K562 (cell line): ENCODE measurements at regions not wholly inside any gene's neighbourhood (a gene's known extent, or its start where the extent isn't known, plus 50 kb on each side); places are given as distances from the start of the nearest gene placed in this dataset.

Source experiments
- ATAC-seq: fragments of 200-7000 bp; cut with Tn5 transposase; 3 replicates; pipeline ENCODE4 v1.9.1; 2020; ENCODE audit warnings: moderate library complexity
- BruUV-seq: library from RNA; stranded (reverse); fragments of 400-500 nt; replicated peaks from 2 replicates; lab custom pipeline; 2021; lab: Mats Ljungman, UMichigan
- CTCF ChIA-PET: fragments of 300-600 bp; formaldehyde crosslinking; extraction: SDS; loops from one replicate; lab custom pipeline; 2021; ENCODE audit warnings: low intra/inter-chr PET ratio; lab: Yijun Ruan, JAX
- POLR2A ChIA-PET: fragments of 300-600, 350-650 bp; sonication (Branson Sonifier 250); formaldehyde crosslinking; extraction: SDS; loops from one replicate; lab custom pipeline; 2021; ENCODE audit warnings: antibody characterized with exemption, inconsistent platforms; lab: Yijun Ruan, JAX
- DNase-seq, 4 experiments: peaks; one replicate each; pipeline versions ENCODE4 v3.0.0 to v3.0.0-alpha.2; 2011 to 2018; ENCODE audit warnings: low spot score in 3 of 4, mixed read lengths in 3 of 4; ENCODE audit errors: extremely low read depth in 1 of 4
- FAIRE-seq: peaks from 2 replicates; lab custom pipeline; 2011; peaks lifted over from hg19 to GRCh38; lab: Jason Lieb, UNC
- H2AFZ ChIP-seq: 2 replicates; pipeline ENCODE4 v1.6.0; 2011; ENCODE audit warnings: low read depth, low read length, control low read depth, inconsistent platforms
- H3K27ac ChIP-seq: fragments of 200-600 bp; 3 replicates; pipeline ENCODE4 v1.8.0; 2011; ENCODE audit warnings: low read depth, mild to moderate bottlenecking, control low read depth, inconsistent platforms, low read length, moderate library complexity, mixed read lengths; ENCODE audit errors: extremely low read depth
- H3K27me3 ChIP-seq, 2 experiments: fragments of 300-600 bp in 1 of 2; 2 replicates in 1 of 2; 3 replicates in 1 of 2; pipeline versions ENCODE4 v1.6.0 to v1.8.0; 2011; ENCODE audit warnings: inconsistent platforms in 2 of 2, low read length in 2 of 2, mild to moderate bottlenecking in 1 of 2, mixed read lengths in 1 of 2, moderate library complexity in 1 of 2; ENCODE audit not compliant: control insufficient read depth in 2 of 2, insufficient read depth in 2 of 2
- H3K36me3 ChIP-seq: fragments of 300-600 bp; 3 replicates; pipeline ENCODE4 v1.8.0; 2011; ENCODE audit warnings: mild to moderate bottlenecking, low read length, inconsistent platforms; ENCODE audit not compliant: control insufficient read depth, insufficient read depth
- H3K4me1 ChIP-seq, 2 experiments: fragments of 200-600 bp in 1 of 2; replicated peaks in 1 of 2; 2 replicates in 1 of 2; 3 replicates in 1 of 2; pipeline versions ENCODE4 v1.5.1 to v1.8.0; 2011; ENCODE audit warnings: inconsistent platforms in 2 of 2, low read length in 2 of 2, mild to moderate bottlenecking in 1 of 2, mixed read lengths in 1 of 2, moderate library complexity in 1 of 2; ENCODE audit not compliant: control insufficient read depth in 2 of 2, insufficient read depth in 2 of 2
- H3K4me2 ChIP-seq: 2 replicates; pipeline ENCODE4 v1.6.1; 2011; ENCODE audit warnings: low read length, control low read depth, inconsistent platforms, mixed read lengths; ENCODE audit not compliant: insufficient read depth
- H3K4me3 ChIP-seq: fragments of 200-600 bp; sonication (generic), shearing (Covaris generic); 2 replicates; pipeline ENCODE4 v1.5.1; 2016; ENCODE audit warnings: control low read depth, inconsistent platforms
- H3K79me2 ChIP-seq: fragments of 200-600 bp; 3 replicates; pipeline ENCODE4 v1.8.0; 2011; ENCODE audit warnings: low read length, inconsistent platforms; ENCODE audit not compliant: control insufficient read depth, insufficient read depth
- H3K9ac ChIP-seq, 2 experiments: 2 replicates each; pipeline versions ENCODE4 v1.6.0 to v1.6.1; 2011; ENCODE audit warnings: low read depth in 2 of 2, low read length in 2 of 2, control low read depth in 1 of 2, inconsistent platforms in 1 of 2, mild to moderate bottlenecking in 1 of 2, mixed read lengths in 1 of 2; ENCODE audit not compliant: insufficient read depth in 1 of 2
- H3K9me1 ChIP-seq: one replicate; pipeline ENCODE4 v1.6.0; 2011; ENCODE audit warnings: inconsistent platforms, mild to moderate bottlenecking, low read length, moderate library complexity; ENCODE audit not compliant: control insufficient read depth, insufficient read depth
- H3K9me3 ChIP-seq: replicated peaks from 2 replicates; pipeline ENCODE4 v1.5.1; 2011; ENCODE audit warnings: low read depth, low read length, inconsistent platforms; ENCODE audit not compliant: control insufficient read depth, insufficient read depth
- H4K20me1 ChIP-seq: replicated peaks from 2 replicates; pipeline ENCODE4 v1.6.1; 2011; ENCODE audit warnings: low read length, inconsistent platforms, mixed read lengths; ENCODE audit not compliant: control insufficient read depth, insufficient read depth
- CREB5 ChIP-seq: fragments of 250-450 bp; sonication (Bioruptor Pico); IDR thresholded peaks from 2 replicates; pipeline ENCODE4 v1.5.0; 2020; ENCODE audit warnings: mild to moderate bottlenecking
- FOXA3 ChIP-seq, 2 experiments: fragments of 450-650 bp in 1 of 2; sonication (generic) in 1 of 2; formaldehyde crosslinking; IDR thresholded peaks in 1 of 2; conservative IDR thresholded peaks in 1 of 2; 2 replicates each; pipeline versions ENCODE4 v1.4.0 to v1.8.0; 2020 to 2022; ENCODE audit warnings: mild to moderate bottlenecking in 2 of 2, missing genetic modification reagents in 1 of 2
- MAFF ChIP-seq: IDR thresholded peaks from 2 replicates; pipeline ENCODE4 v1.6.1; 2012; ENCODE audit warnings: low read length, improper control_type of control experiment
- MBD1 ChIP-seq: fragments of 250-450 bp; sonication (Bioruptor Pico); IDR thresholded peaks from 2 replicates; pipeline ENCODE4 v1.8.0; 2022; ENCODE audit warnings: inconsistent platforms
- MEF2A ChIP-seq: IDR thresholded peaks from 2 replicates; pipeline ENCODE4 v1.6.1; 2011; ENCODE audit warnings: low read depth, mild to moderate bottlenecking, low read length, moderate library complexity; ENCODE audit not compliant: control insufficient read depth
- NCOA1 ChIP-seq: fragments of 450-650 bp; IDR thresholded peaks from 2 replicates; pipeline ENCODE4 v1.6.1; 2016; ENCODE audit warnings: low read depth
- POLR2B ChIP-seq: fragments of 450-650 bp; IDR thresholded peaks from 2 replicates; pipeline ENCODE4 v1.6.1; 2018; ENCODE audit warnings: low read depth; ENCODE audit not compliant: partially characterized antibody
- RBM34 ChIP-seq: fragments of 200-400 bp; formaldehyde crosslinking; IDR thresholded peaks from 2 replicates; pipeline ENCODE4 v1.6.1; 2018; ENCODE audit warnings: low read length, borderline replicate concordance; ENCODE audit not compliant: insufficient read depth
- ZBTB43 ChIP-seq: sonication (generic); formaldehyde crosslinking; IDR thresholded peaks from 2 replicates; pipeline ENCODE4 v1.8.0; 2023; ENCODE audit warnings: mild to moderate bottlenecking, missing genetic modification reagents
- ZFP36 ChIP-seq: fragments of 150-350 bp; IDR thresholded peaks from 2 replicates; pipeline ENCODE4 v1.6.1; 2018; ENCODE audit warnings: low read length, low read depth; ENCODE audit not compliant: partially characterized antibody
- ZNF12 ChIP-seq: sonication (generic); formaldehyde crosslinking; IDR thresholded peaks from 2 replicates; pipeline ENCODE4 v1.4.0; 2020; ENCODE audit warnings: mild to moderate bottlenecking, missing genetic modification reagents
- ZNF583 ChIP-seq: fragments of 250-450 bp; sonication (Bioruptor Pico); IDR thresholded peaks from 2 replicates; pipeline ENCODE4 v1.4.0; 2020
- WGBS: fragments of 100-300 bp; shearing (Covaris generic); methylation state at CpG from one replicate; pipeline ENCODE4 v1.1.6; 2016; ENCODE audit warnings: low coverage, mixed read lengths; ENCODE audit not compliant: insufficient coverage; ENCODE audit errors: missing lambda C conversion rate; 5-methylcytosine and 5-hydroxymethylcytosine counted together
- in situ Hi-C: fragments of 300-500 bp; cut with MboI; formaldehyde crosslinking; loops from 4 replicates; pipeline ENCODE4 v1.15.0; 2018; ENCODE audit warnings: inconsistent platforms, mixed read lengths
- intact Hi-C: fragments of 100-400 bp; cut with micrococcal nuclease; formaldehyde crosslinking; loops from 2 replicates; pipeline ENCODE4 v1.14.2; 2022

- no peaks in the 10 kb centered on the region for H4K20me1 ChIP-seq
- FAIRE-seq: no peak
- in situ Hi-C loops: no loop called here
- no peak for ATAC-seq
- intact Hi-C loops: no loop called here
- H3K9me3 ChIP-seq: no peaks in the 10 kb centered on the region
- H2AFZ ChIP-seq: no peak overlapping the region
- no peaks in the 10 kb centered on the region for H3K79me2 ChIP-seq
- CTCF ChIA-PET: no interaction called here
- DNase-seq: no peak
- POLR2A ChIA-PET: interaction anchor here (0.6 to 1.1 kb wide), 2 partner anchors 35 to 65 kb away, joined by 3 read pairs; no protein-coding TSS in a partner anchor
- H3K4me2 ChIP-seq: no peak overlapping the region
- no peaks in the 10 kb centered on the region; a peak in 1 of 5 replicates for H3K27me3 ChIP-seq
- no peak overlapping the region for H3K27ac ChIP-seq
- no peak overlapping the region for H3K9ac ChIP-seq
- H3K9me1 ChIP-seq: no peaks in the 10 kb centered on the region
- no TSS peak for BruUV-seq
- H3K36me3 ChIP-seq: no peaks in the 10 kb centered on the region
- H3K4me1 ChIP-seq: no peaks in the 10 kb centered on the region
- WGBS: 0% methylated on average over 2 of the region's 2 CpGs
- H3K4me3 ChIP-seq: no peak overlapping the region
- TF ChIP-seq NCOA1: no peak
- no peak for TF ChIP-seq CREB5 (CRISPR knock-in tag)
- TF ChIP-seq MBD1 (CRISPR knock-in tag): no peak
- TF ChIP-seq ZNF583: no peak
- TF ChIP-seq MEF2A: no peak
- TF ChIP-seq ZFP36: no peak
- TF ChIP-seq POLR2B: no peak
- no peak for TF ChIP-seq FOXA3 (CRISPR knock-in tag; conservative IDR thresholded peaks at IDR 0.05 in 1 of 2, IDR thresholded peaks at IDR 0.05 in 1 of 2)
- no peak for TF ChIP-seq ZBTB43 (CRISPR knock-in tag)
- no peak for TF ChIP-seq MAFF
- no peak for TF ChIP-seq RBM34
- no peak for TF ChIP-seq ZNF12 (CRISPR knock-in tag)
Observed at GRCh38 chr16:86209202-86209601, 301.1 kb upstream of the FOXF1 start.
